ENCODE measurements at regions not wholly inside any gene's neighbourhood (a gene's known extent, or its start where the extent isn't known, plus 50 kb on each side); places are given as distances from the start of the nearest gene placed in this dataset.

GRCh38 chr11:22460181-22460580, 122.0 kb downstream of the SLC17A6 start:
- no peak overlapping the region for H2AK5ac ChIP-seq (ENCODE audit: low read depth, low read length)
- FAIRE-seq (no peak), DNase-seq (ENCODE audit: low read depth in 1 of 2, low spot score in 2 of 2) (no peak)
- H4K20me1 ChIP-seq (replicated peaks in 1 of 2; ENCODE audit: control insufficient read depth in 1 of 2, insufficient read depth in 2 of 2, low read length in 2 of 2): no peaks in the 10 kb centered on the region
- no peak overlapping the region for H3K18ac ChIP-seq (ENCODE audit: extremely low read depth, low read length)
- no peak overlapping the region for H2AFZ ChIP-seq (ENCODE audit: low read length)
- H3K23me2 ChIP-seq (ENCODE audit: low read depth, low read length): no peaks in the 10 kb centered on the region; the same call in 1 of the 2 replicates
- H3K23ac ChIP-seq (ENCODE audit: insufficient read length): no peak overlapping the region
- no peaks in the 10 kb centered on the region for H3K9me3 ChIP-seq (ENCODE audit: insufficient read depth in 2 of 2, low read depth in 1 of 2, low read length in 1 of 2)
- no peak overlapping the region for H4K91ac ChIP-seq (replicated peaks; ENCODE audit: insufficient read length, low read length)
- H4K5ac ChIP-seq (ENCODE audit: insufficient read length, low read depth, low read length): no peak overlapping the region
- no peak overlapping the region for H2BK12ac ChIP-seq (ENCODE audit: low read depth, low read length)
- H3K79me1 ChIP-seq (ENCODE audit: low read depth, low read length): no peaks in the 10 kb centered on the region
- H2BK120ac ChIP-seq (replicated peaks; ENCODE audit: low read depth, low read length): no peak overlapping the region
- H3K4me1 ChIP-seq (replicated peaks in 1 of 4; ENCODE audit: control insufficient read depth in 3 of 4, insufficient read depth in 4 of 4, low read length in 3 of 4): no peaks in the 10 kb centered on the region
- no peak overlapping the region for H4K8ac ChIP-seq (ENCODE audit: extremely low read depth, insufficient read depth, low read length)
- H2BK5ac ChIP-seq (ENCODE audit: low read depth, low read length): no peak overlapping the region
- H3K4me2 ChIP-seq (ENCODE audit: insufficient read depth in 1 of 2, low read depth in 2 of 2, low read length in 2 of 2): no peak overlapping the region
- no peaks in the 10 kb centered on the region for H3K27me3 ChIP-seq (replicated peaks in 1 of 4; ENCODE audit: control insufficient read depth in 3 of 4, extremely low read depth in 1 of 4, insufficient read depth in 3 of 4, low read length in 3 of 4)
- H3K4me3 ChIP-seq (ENCODE audit: extremely low read depth in 1 of 4, insufficient read depth in 2 of 4, low read depth in 3 of 4, low read length in 4 of 4): no peak overlapping the region
- no peak overlapping the region for H3K56ac ChIP-seq (replicated peaks; ENCODE audit: insufficient read length, low read depth, low read length)
- 85% methylated on average over 3 of the region's 3 CpGs; no CpG with 5 or more reads in 1 of the 2 experiments for WGBS, 2 experiments (ENCODE audit: extremely low coverage in 1 of 2, insufficient coverage in 1 of 2, insufficient read length in 1 of 2, insufficient replicate concordance in 2 of 2, low coverage in 1 of 2, low lambda C conversion rate in 2 of 2, missing lambda C conversion rate in 1 of 2)
- H3K36me3 ChIP-seq (ENCODE audit: control insufficient read depth in 2 of 4, insufficient read depth in 4 of 4, low read length in 3 of 4): no peaks in the 10 kb centered on the region
- CTCF ChIA-PET (ENCODE audit: partially characterized antibody): interaction anchor here (1.7 kb wide), 1 partner anchor 28 kb away, joined by 5 read pairs; no protein-coding TSS in a partner anchor
- POLR2A ChIA-PET (ENCODE audit: partially characterized antibody): no interaction called here
- no peak overlapping the region for H3K27ac ChIP-seq (ENCODE audit: low read depth, low read length)
- no peak overlapping the region for H3K9ac ChIP-seq (replicated peaks in 1 of 4; ENCODE audit: extremely low read depth in 1 of 4, low read depth in 3 of 4, low read length in 3 of 4)
- no peak overlapping the region for H2BK15ac ChIP-seq (ENCODE audit: low read length)
- H3K14ac ChIP-seq (ENCODE audit: insufficient read length): no peak overlapping the region
- H2BK20ac ChIP-seq (ENCODE audit: low read length): no peak overlapping the region
- H3K4ac ChIP-seq (replicated peaks; ENCODE audit: insufficient read length, low read depth, low read length): no peak overlapping the region
- TF ChIP-seq CBX8 (IDR thresholded peaks at IDR 0.05; ENCODE audit: borderline replicate concordance, low read depth, low read length) (no peak), EGR1 (IDR thresholded peaks at IDR 0.05; ENCODE audit: borderline replicate concordance, low read depth, low read length) (no peak), BCL11A (IDR thresholded peaks at IDR 0.05; ENCODE audit: low read depth in 2 of 2, low read length in 2 of 2) (no peak), ASH2L (IDR thresholded peaks at IDR 0.05; ENCODE audit: low read length) (no peak), TEAD4 (IDR thresholded peaks at IDR 0.05; ENCODE audit: low read depth, low read length) (no peak), SP1 (IDR thresholded peaks at IDR 0.05; ENCODE audit: low read depth, low read length) (no peak), RFX5 (IDR thresholded peaks at IDR 0.05; ENCODE audit: borderline replicate concordance, low read depth, low read length) (no peak), ATF3 (IDR thresholded peaks at IDR 0.05; ENCODE audit: insufficient read depth, low read depth, low read length) (no peak), JUN (IDR thresholded peaks at IDR 0.05; ENCODE audit: low read depth, low read length) (no peak), KDM5A (IDR thresholded peaks at IDR 0.05; ENCODE audit: low read length) (no peak), SP2 (IDR thresholded peaks at IDR 0.05; ENCODE audit: low read length) (no peak), SRF (IDR thresholded peaks at IDR 0.05; ENCODE audit: low read depth, low read length) (no peak), BRCA1 (IDR thresholded peaks at IDR 0.05; ENCODE audit: low read depth, low read length) (no peak), GTF2F1 (IDR thresholded peaks at IDR 0.05; ENCODE audit: borderline replicate concordance, low read depth, low read length) (no peak)
- H3K79me2 ChIP-seq (ENCODE audit: control insufficient read depth in 1 of 2, insufficient read depth in 2 of 2, low read length in 2 of 2): no peaks in the 10 kb centered on the region

Data from H1 (cell line).